ENCODE measurements at regions not wholly inside any gene's neighbourhood (a gene's known extent, or its start where the extent isn't known, plus 50 kb on each side); places are given as distances from the start of the nearest gene placed in this dataset.
A peak's percentile ranks its signal among the peaks of the same experiment; 100 is the strongest.

- no peak overlapping the region for H2BK12ac ChIP-seq (ENCODE audit: low read length)
- H3K79me2 ChIP-seq (ENCODE audit: control insufficient read depth, insufficient read depth, low read length, poor library complexity), result no peaks in the 10 kb centered on the region
- no peak overlapping the region for H3K18ac ChIP-seq (ENCODE audit: low read length)
- no peaks in the 10 kb centered on the region for H3K79me1 ChIP-seq (ENCODE audit: low read length)
- no peak overlapping the region for H3K4me2 ChIP-seq (ENCODE audit: low read length)
- no peak for DNase-seq
- no peak overlapping the region for H3K4ac ChIP-seq (ENCODE audit: low read depth, low read length)
- H4K91ac ChIP-seq (ENCODE audit: low read depth, low read length), result no peak overlapping the region
- H3K27me3 ChIP-seq (ENCODE audit: insufficient read depth, low read length), result no peaks in the 10 kb centered on the region
- whole genome bisulfite sequencing (ENCODE audit: extremely low coverage, insufficient coverage, insufficient read length), result no CpG with 5 or more reads among the region's 3 CpGs
- H2AK5ac ChIP-seq (ENCODE audit: low read length), result no peak overlapping the region
- H3K36me3 ChIP-seq (ENCODE audit: control insufficient read depth in 1 of 2, insufficient read depth in 2 of 2, low read length in 2 of 2), result no peaks in the 10 kb centered on the region
- H3K23ac ChIP-seq (ENCODE audit: low read length), result no peak overlapping the region
- no peak overlapping the region for H3K4me3 ChIP-seq (ENCODE audit: low read depth, low read length)
- no peak overlapping the region for H4K8ac ChIP-seq (ENCODE audit: low read depth, low read length)
- no peak overlapping the region for H3K14ac ChIP-seq (ENCODE audit: low read length)
- peaks cover 2 to 3% of the 10 kb centered on the region in 2 experiments for H3K4me1 ChIP-seq (ENCODE audit: control insufficient read depth in 1 of 2, insufficient read depth in 2 of 2, low read length in 2 of 2)
- no peak overlapping the region for H3K9ac ChIP-seq (ENCODE audit: low read length)
- H2BK5ac ChIP-seq (ENCODE audit: low read depth, low read length, poor library complexity), result no peak overlapping the region
- no peak overlapping the region for H2AFZ ChIP-seq (ENCODE audit: insufficient read depth, low read length, poor library complexity)
- H2BK120ac ChIP-seq (ENCODE audit: insufficient read depth, low read length, poor library complexity), result no peak overlapping the region
- no peaks in the 10 kb centered on the region for H3K9me3 ChIP-seq (ENCODE audit: insufficient read depth, low read depth, low read length)
- H4K12ac ChIP-seq (ENCODE audit: low read depth, low read length), result no peak overlapping the region
- H3K27ac ChIP-seq (ENCODE audit: low read depth, low read length), result no peak overlapping the region
Observed at GRCh38 chr2:163177592-163177991, 339.0 kb upstream of the KCNH7 start.

- H2BK5ac ChIP-seq (ENCODE audit: low read depth, low read length, poor library complexity), result no peak overlapping the region
- H3K4me1 ChIP-seq (ENCODE audit: control insufficient read depth in 1 of 2, insufficient read depth in 2 of 2, low read length in 2 of 2), result peaks cover 2 to 3% of the 10 kb centered on the region in 2 experiments
- H4K12ac ChIP-seq (ENCODE audit: low read depth, low read length), result no peak overlapping the region
- H3K36me3 ChIP-seq (ENCODE audit: control insufficient read depth in 1 of 2, insufficient read depth in 2 of 2, low read length in 2 of 2), result no peaks in the 10 kb centered on the region
- H2AFZ ChIP-seq (ENCODE audit: insufficient read depth, low read length, poor library complexity), result no peak overlapping the region
- no peak overlapping the region for H3K27ac ChIP-seq (ENCODE audit: low read depth, low read length)
- no CpG with 5 or more reads among the region's 2 CpGs for WGBS (ENCODE audit: extremely low coverage, insufficient coverage, insufficient read length)
- no peaks in the 10 kb centered on the region for H3K9me3 ChIP-seq (ENCODE audit: insufficient read depth, low read depth, low read length)
- H3K9ac ChIP-seq (ENCODE audit: low read length), result no peak overlapping the region
- no peak overlapping the region for H4K91ac ChIP-seq (ENCODE audit: low read depth, low read length)
- no peak overlapping the region for H3K4me2 ChIP-seq (ENCODE audit: low read length)
- no peak overlapping the region for H2AK5ac ChIP-seq (ENCODE audit: low read length)
- no peak overlapping the region for H3K18ac ChIP-seq (ENCODE audit: low read length)
- H2BK12ac ChIP-seq (ENCODE audit: low read length), result no peak overlapping the region
- no peaks in the 10 kb centered on the region for H3K27me3 ChIP-seq (ENCODE audit: insufficient read depth, low read length)
- H3K79me1 ChIP-seq (ENCODE audit: low read length), result no peaks in the 10 kb centered on the region
- no peak overlapping the region for H3K4ac ChIP-seq (ENCODE audit: low read depth, low read length)
- H3K14ac ChIP-seq (ENCODE audit: low read length), result no peak overlapping the region
- DNase-seq, result no peak
- H3K23ac ChIP-seq (ENCODE audit: low read length), result no peak overlapping the region
- no peak overlapping the region for H4K8ac ChIP-seq (ENCODE audit: low read depth, low read length)
- H2BK120ac ChIP-seq (ENCODE audit: insufficient read depth, low read length, poor library complexity), result no peak overlapping the region
- no peaks in the 10 kb centered on the region for H3K79me2 ChIP-seq (ENCODE audit: control insufficient read depth, insufficient read depth, low read length, poor library complexity)
- no peak overlapping the region for H3K4me3 ChIP-seq (ENCODE audit: low read depth, low read length)
Observed at GRCh38 chr2:163175294-163175693, 336.7 kb upstream of the KCNH7 start.

- Histone ChIP-seq H3K4ac (ENCODE audit: low read depth, low read length) (no peak overlapping the region), H3K18ac (ENCODE audit: low read length) (no peak overlapping the region), H3K4me3 (ENCODE audit: low read depth, low read length) (no peak overlapping the region), H3K23ac (ENCODE audit: low read length) (no peak overlapping the region), H3K27ac (ENCODE audit: low read depth, low read length) (peak overlapping the region; percentile 42), H3K27me3 (ENCODE audit: insufficient read depth, low read length) (no peaks in the 10 kb centered on the region), H3K79me2 (ENCODE audit: control insufficient read depth, insufficient read depth, low read length, poor library complexity) (no peaks in the 10 kb centered on the region), H3K79me1 (ENCODE audit: low read length) (no peaks in the 10 kb centered on the region), H3K9ac (ENCODE audit: low read length) (no peak overlapping the region), H2BK12ac (ENCODE audit: low read length) (no peak overlapping the region), H4K12ac (ENCODE audit: low read depth, low read length) (no peak overlapping the region), H3K9me3 (ENCODE audit: insufficient read depth, low read depth, low read length) (no peaks in the 10 kb centered on the region), H3K14ac (ENCODE audit: low read length) (no peak overlapping the region), H4K8ac (ENCODE audit: low read depth, low read length) (no peak overlapping the region), H2BK5ac (ENCODE audit: low read depth, low read length, poor library complexity) (no peak overlapping the region), H3K4me2 (ENCODE audit: low read length) (no peak overlapping the region), H4K91ac (ENCODE audit: low read depth, low read length) (no peak overlapping the region), H2AFZ (ENCODE audit: insufficient read depth, low read length, poor library complexity) (no peak overlapping the region), H2BK120ac (ENCODE audit: insufficient read depth, low read length, poor library complexity) (no peak overlapping the region), H3K36me3 (ENCODE audit: control insufficient read depth in 1 of 2, insufficient read depth in 2 of 2, low read length in 2 of 2) (no peaks in the 10 kb centered on the region), H3K4me1 (ENCODE audit: control insufficient read depth in 1 of 2, insufficient read depth in 2 of 2, low read length in 2 of 2) (peaks cover 2 to 3% of the 10 kb centered on the region in 2 experiments), H2AK5ac (ENCODE audit: low read length) (no peak overlapping the region)
- peak; percentile 12 to 70 for DNase-seq
- no CpG with 5 or more reads among the region's 1 CpG for WGBS (ENCODE audit: extremely low coverage, insufficient coverage, insufficient read length)
Observed at GRCh38 chr2:163173591-163173990, 335.0 kb upstream of the KCNH7 start.

- no peaks in the 10 kb centered on the region for H3K9me3 ChIP-seq (ENCODE audit: insufficient read depth, low read depth, low read length)
- no CpG with 5 or more reads among the region's 2 CpGs for WGBS (ENCODE audit: extremely low coverage, insufficient coverage, insufficient read length)
Observed at GRCh38 chr2:163171786-163172530, 333.4 kb upstream of the KCNH7 start.

More at GRCh38 chr2:163171786-163172530, 333.4 kb upstream of the KCNH7 start:
- no peaks in the 10 kb centered on the region for H3K79me1 ChIP-seq (ENCODE audit: low read length)
- H3K4ac ChIP-seq (ENCODE audit: low read depth, low read length), result no peak overlapping the region
- peaks cover 2 to 3% of the 10 kb centered on the region in 2 experiments for H3K4me1 ChIP-seq (ENCODE audit: control insufficient read depth in 1 of 2, insufficient read depth in 2 of 2, low read length in 2 of 2)
- H3K23ac ChIP-seq (ENCODE audit: low read length), result no peak overlapping the region
- no peak overlapping the region for H4K12ac ChIP-seq (ENCODE audit: low read depth, low read length)
- H3K14ac ChIP-seq (ENCODE audit: low read length), result no peak overlapping the region
- H3K4me2 ChIP-seq (ENCODE audit: low read length), result no peak overlapping the region
- H3K4me3 ChIP-seq (ENCODE audit: low read depth, low read length), result no peak overlapping the region
- no peak overlapping the region for H3K18ac ChIP-seq (ENCODE audit: low read length)
- no peak overlapping the region for H3K27ac ChIP-seq (ENCODE audit: low read depth, low read length)
- H2BK12ac ChIP-seq (ENCODE audit: low read length), result no peak overlapping the region
- no peaks in the 10 kb centered on the region for H3K79me2 ChIP-seq (ENCODE audit: control insufficient read depth, insufficient read depth, low read length, poor library complexity)
- no peak overlapping the region for H4K8ac ChIP-seq (ENCODE audit: low read depth, low read length)
- no peak overlapping the region for H2BK5ac ChIP-seq (ENCODE audit: low read depth, low read length, poor library complexity)
- no peak for DNase-seq
- no peaks in the 10 kb centered on the region for H3K27me3 ChIP-seq (ENCODE audit: insufficient read depth, low read length)
- no peak overlapping the region for H2AK5ac ChIP-seq (ENCODE audit: low read length)
- no peak overlapping the region for H3K9ac ChIP-seq (ENCODE audit: low read length)
- no peaks in the 10 kb centered on the region for H3K36me3 ChIP-seq (ENCODE audit: control insufficient read depth in 1 of 2, insufficient read depth in 2 of 2, low read length in 2 of 2)
- no peak overlapping the region for H2AFZ ChIP-seq (ENCODE audit: insufficient read depth, low read length, poor library complexity)
- H4K91ac ChIP-seq (ENCODE audit: low read depth, low read length), result no peak overlapping the region
- no peak overlapping the region for H2BK120ac ChIP-seq (ENCODE audit: insufficient read depth, low read length, poor library complexity)
